ENCODE measurements at regions not wholly inside any gene's neighbourhood (a gene's known extent, or its start where the extent isn't known, plus 50 kb on each side); places are given as distances from the start of the nearest gene placed in this dataset.

- TF ChIP-seq POLR2AphosphoS5 (IDR thresholded peaks at IDR 0.05) (no peak), CTCF (IDR thresholded peaks at IDR 0.05) (no peak)
Observed at GRCh38 chr13:31067416-31068118, 94.1 kb downstream of the HSPH1 start.

All from transverse colon (tissue), 4 donors.